Transverse colon (tissue), 4 donors: ENCODE measurements at regions not wholly inside any gene's neighbourhood (a gene's known extent, or its start where the extent isn't known, plus 50 kb on each side); places are given as distances from the start of the nearest gene placed in this dataset.

Experiments
- small RNA-seq, 4 donors: library from RNA; depleted of rRNA; stranded (forward); fragments of <200 nt; gene quantifications; one replicate each; pipeline ENCODE3, GENCODE V24; 2016

Small RNAs in the stretch of these regions (small RNA-seq; reads per million reads assigned to genes)
- gene RNU7-14P = 0 reads per million in 4 donors
